ENCODE measurements at regions not wholly inside any gene's neighbourhood (a gene's known extent, or its start where the extent isn't known, plus 50 kb on each side); places are given as distances from the start of the nearest gene placed in this dataset.

GRCh38 chr20:22818636-22819035, 216.5 kb upstream of the SSTR4 start:
- H3K36me3 ChIP-seq (ENCODE audit: insufficient read depth in 1 of 2, low read depth in 1 of 2) = no peaks in the 10 kb centered on the region
- DNase-seq = no peak
- H3K27ac ChIP-seq = no peak overlapping the region
- intact Hi-C loops (cut with DNase I) = no loop called here
- 35 to 65% (median 51%) methylated on average over 4 of the region's 4 CpGs for WGBS, 3 donors
- no peaks in the 10 kb centered on the region for H3K27me3 ChIP-seq (ENCODE audit: insufficient read depth in 3 of 3, low read length in 2 of 3)
- no peak overlapping the region for H3K4me3 ChIP-seq
- no peak for TF ChIP-seq CTCF (IDR thresholded peaks at IDR 0.05)
- no peaks in the 10 kb centered on the region for H3K9me3 ChIP-seq
- no peaks in the 10 kb centered on the region for H3K4me1 ChIP-seq
- no peak for ATAC-seq

GRCh38 chr20:22819112-22819511, 216.0 kb upstream of the SSTR4 start:
- H3K27me3 ChIP-seq (ENCODE audit: insufficient read depth in 3 of 3, low read length in 2 of 3) = no peaks in the 10 kb centered on the region
- ATAC-seq (no peak), DNase-seq (no peak)
- no peak for TF ChIP-seq CTCF (IDR thresholded peaks at IDR 0.05)
- WGBS, 3 donors = 52 to 74% (median 53%) methylated on average over 4 of the region's 4 CpGs
- no peaks in the 10 kb centered on the region for H3K9me3 ChIP-seq
- H3K36me3 ChIP-seq (ENCODE audit: insufficient read depth in 1 of 2, low read depth in 1 of 2) = no peaks in the 10 kb centered on the region
- intact Hi-C loops (cut with DNase I) = no loop called here
- no peaks in the 10 kb centered on the region for H3K4me1 ChIP-seq
- H3K27ac ChIP-seq = no peak overlapping the region
- H3K4me3 ChIP-seq = no peak overlapping the region

GRCh38 chr20:22819784-22820183, 215.3 kb upstream of the SSTR4 start:
- DNase-seq (no peak), ATAC-seq (no peak)
- Histone ChIP-seq H3K9me3 (no peaks in the 10 kb centered on the region), H3K4me1 (no peaks in the 10 kb centered on the region), H3K27ac (no peak overlapping the region), H3K27me3 (ENCODE audit: insufficient read depth in 3 of 3, low read length in 2 of 3) (no peaks in the 10 kb centered on the region), H3K4me3 (no peak overlapping the region), H3K36me3 (ENCODE audit: insufficient read depth in 1 of 2, low read depth in 1 of 2) (no peaks in the 10 kb centered on the region)
- WGBS, 3 donors = 65 to 87% (median 84%) methylated on average over 2 of the region's 2 CpGs
- intact Hi-C loops (cut with DNase I) = no loop called here
- no peak for TF ChIP-seq CTCF (IDR thresholded peaks at IDR 0.05)

- DNase-seq (no peak), ATAC-seq (no peak)
- Histone ChIP-seq H3K27ac (no peak overlapping the region), H3K4me1 (no peaks in the 10 kb centered on the region), H3K27me3 (ENCODE audit: insufficient read depth in 3 of 3, low read length in 2 of 3) (no peaks in the 10 kb centered on the region), H3K9me3 (no peaks in the 10 kb centered on the region), H3K4me3 (no peak overlapping the region), H3K36me3 (ENCODE audit: insufficient read depth in 1 of 2, low read depth in 1 of 2) (no peaks in the 10 kb centered on the region)
- WGBS, 3 donors = 73 to 77% (median 76%) methylated on average over 7 of the region's 7 CpGs
- intact Hi-C loops (cut with DNase I) = no loop called here
- TF ChIP-seq CTCF (IDR thresholded peaks at IDR 0.05) = no peak
Measured at GRCh38 chr20:22821081-22821727, 213.9 kb upstream of the SSTR4 start.

- TF ChIP-seq CTCF (IDR thresholded peaks at IDR 0.05) = no peak
- 76 to 87% (median 85%) methylated on average over 4 of the region's 4 CpGs for WGBS, 3 donors
- no peak for ATAC-seq
- Histone ChIP-seq H3K36me3 (ENCODE audit: insufficient read depth in 1 of 2, low read depth in 1 of 2) (no peaks in the 10 kb centered on the region), H3K27ac (no peak overlapping the region), H3K9me3 (no peaks in the 10 kb centered on the region), H3K4me1 (no peaks in the 10 kb centered on the region), H3K27me3 (ENCODE audit: insufficient read depth in 3 of 3, low read length in 2 of 3) (no peaks in the 10 kb centered on the region), H3K4me3 (no peak overlapping the region)
- no peak for DNase-seq
- intact Hi-C loops (cut with DNase I) = no loop called here
Measured at GRCh38 chr20:22821796-22822195, 213.3 kb upstream of the SSTR4 start.

Data from psoas muscle (tissue), 7 donors.